Kidney epithelial cell (primary cell): ENCODE measurements at regions not wholly inside any gene's neighbourhood (a gene's known extent, or its start where the extent isn't known, plus 50 kb on each side); places are given as distances from the start of the nearest gene placed in this dataset.

ENCODE experiments used
- DNase-seq: peaks from one replicate; pipeline ENCODE4 v3.0.0-alpha.2; 2010; ENCODE audit warnings: low read depth
- H3K27me3 ChIP-seq: 2 replicates; pipeline ENCODE4 v1.6.0; 2011; ENCODE audit warnings: low read length; ENCODE audit not compliant: control insufficient read depth, insufficient read depth
- H3K36me3 ChIP-seq: 2 replicates; pipeline ENCODE4 v1.5.1; 2011; ENCODE audit warnings: low read length; ENCODE audit not compliant: control insufficient read depth, insufficient read depth
- H3K4me3 ChIP-seq: 2 replicates; pipeline ENCODE4 v1.5.1; 2011; ENCODE audit warnings: low read depth, mild to moderate bottlenecking, control low read depth, low read length
- TF ChIP-seq, protein P1 (sequence below): IDR thresholded peaks from 2 replicates; pipeline ENCODE4 v1.5.1; 2011; ENCODE audit warnings: mild to moderate bottlenecking, moderate library complexity, low read length, control low read depth, inconsistent platforms; ENCODE audit not compliant: insufficient read depth, poor library complexity, severe bottlenecking

DNA sequence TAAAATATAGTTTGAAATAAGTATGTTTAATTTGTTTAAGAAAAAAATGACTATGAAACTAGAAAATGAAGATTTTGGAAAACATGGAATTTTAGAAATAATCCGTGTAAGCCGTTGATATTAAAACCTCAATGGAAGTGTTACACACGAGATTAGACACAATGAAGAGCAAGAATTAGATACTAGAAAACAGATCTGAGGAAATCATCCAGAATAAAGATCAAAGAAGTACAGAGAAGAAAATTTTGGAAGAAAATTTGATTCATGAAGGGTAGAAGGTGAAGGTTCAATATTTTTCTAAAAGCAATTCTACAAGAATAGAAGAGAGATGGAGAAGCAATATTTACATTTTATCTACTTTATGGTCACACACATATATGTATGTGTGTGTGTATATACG lies 52.5 kb upstream of the SATB1 start:
- H3K4me3 ChIP-seq: no peak overlapping the region
- no peaks in the 10 kb centered on the region for H3K36me3 ChIP-seq
- DNase-seq: no peak
- TF ChIP-seq, protein P1, sequence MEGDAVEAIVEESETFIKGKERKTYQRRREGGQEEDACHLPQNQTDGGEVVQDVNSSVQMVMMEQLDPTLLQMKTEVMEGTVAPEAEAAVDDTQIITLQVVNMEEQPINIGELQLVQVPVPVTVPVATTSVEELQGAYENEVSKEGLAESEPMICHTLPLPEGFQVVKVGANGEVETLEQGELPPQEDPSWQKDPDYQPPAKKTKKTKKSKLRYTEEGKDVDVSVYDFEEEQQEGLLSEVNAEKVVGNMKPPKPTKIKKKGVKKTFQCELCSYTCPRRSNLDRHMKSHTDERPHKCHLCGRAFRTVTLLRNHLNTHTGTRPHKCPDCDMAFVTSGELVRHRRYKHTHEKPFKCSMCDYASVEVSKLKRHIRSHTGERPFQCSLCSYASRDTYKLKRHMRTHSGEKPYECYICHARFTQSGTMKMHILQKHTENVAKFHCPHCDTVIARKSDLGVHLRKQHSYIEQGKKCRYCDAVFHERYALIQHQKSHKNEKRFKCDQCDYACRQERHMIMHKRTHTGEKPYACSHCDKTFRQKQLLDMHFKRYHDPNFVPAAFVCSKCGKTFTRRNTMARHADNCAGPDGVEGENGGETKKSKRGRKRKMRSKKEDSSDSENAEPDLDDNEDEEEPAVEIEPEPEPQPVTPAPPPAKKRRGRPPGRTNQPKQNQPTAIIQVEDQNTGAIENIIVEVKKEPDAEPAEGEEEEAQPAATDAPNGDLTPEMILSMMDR: no peak
- H3K27me3 ChIP-seq: no peaks in the 10 kb centered on the region
